ENCODE measurements at regions not wholly inside any gene's neighbourhood (a gene's known extent, or its start where the extent isn't known, plus 50 kb on each side); places are given as distances from the start of the nearest gene placed in this dataset.

- in situ Hi-C loops (cut with MboI) = no loop called here
- no peak overlapping the region for H3K9ac ChIP-seq (ENCODE audit: control insufficient read depth, insufficient read depth, low read length)
- ATAC-seq (no peak), DNase-seq (ENCODE audit: low read depth, low spot score) (no peak), FAIRE-seq (no peak)
- H3K27me3 ChIP-seq (replicated peaks in 1 of 2; ENCODE audit: control insufficient read depth in 2 of 2, insufficient read depth in 2 of 2, low read length in 1 of 2) = no peaks in the 10 kb centered on the region
- no peaks in the 10 kb centered on the region for H3K4me1 ChIP-seq (ENCODE audit: control insufficient read depth, insufficient read depth, low read length)
- H4K20me1 ChIP-seq (ENCODE audit: control insufficient read depth, insufficient read depth) = no peaks in the 10 kb centered on the region
- H3K79me2 ChIP-seq (ENCODE audit: control insufficient read depth, insufficient read depth, low read length) = no peaks in the 10 kb centered on the region
- H2AFZ ChIP-seq (ENCODE audit: control insufficient read depth, low read depth, low read length) = no peak overlapping the region
- TF ChIP-seq ZNF687 (IDR thresholded peaks at IDR 0.05) = no peak
- BruUV-seq (replicated peaks) = no TSS peak
- ChIA-PET RAD21 (ENCODE audit: unreplicated experiment) (no interaction called here), POLR2A (no interaction called here), CTCF (no interaction called here), SMC1A (ENCODE audit: uncharacterized antibody, unreplicated experiment) (interaction anchor here (1.5 kb wide), 1 partner anchor 18 kb away, joined by 4 read pairs; no protein-coding TSS in a partner anchor)
- H3K9me3 ChIP-seq (replicated peaks; ENCODE audit: control insufficient read depth, insufficient read depth, low read length) = no peaks in the 10 kb centered on the region
- H3K36me3 ChIP-seq (ENCODE audit: control insufficient read depth in 2 of 2, insufficient read depth in 2 of 2, low read length in 1 of 2) = no peaks in the 10 kb centered on the region
- intact Hi-C loops (cut with micrococcal nuclease; ENCODE audit: unreplicated experiment) = no loop called here
- WGBS (ENCODE audit: insufficient coverage, insufficient replicate concordance, low lambda C conversion rate, missing lambda C conversion rate) = 52% methylated on average over 8 of the region's 8 CpGs
- no peak overlapping the region for H3K4me3 ChIP-seq
- H3K27ac ChIP-seq (ENCODE audit: control insufficient read depth, insufficient read depth) = no peak overlapping the region
- no peak overlapping the region for H3K4me2 ChIP-seq (ENCODE audit: control insufficient read depth, insufficient read depth)
Measured at GRCh38 chr20:3334156-3334943, 73.1 kb downstream of the DNAAF9 start.
